Neutrophil (primary cell): ENCODE measurements at regions not wholly inside any gene's neighbourhood (a gene's known extent, or its start where the extent isn't known, plus 50 kb on each side); places are given as distances from the start of the nearest gene placed in this dataset.
"Not testable (repeated sequence)": the region's sequence is repeated elsewhere in the genome, so short reads cannot be mapped to it uniquely, and the experiment has no call there.

Experiments used
- H3K27ac ChIP-seq: fragments of 200-600 bp; sonication (generic); 2 replicates; pipeline ENCODE4 v1.5.1; 2016; ENCODE audit warnings: mild to moderate bottlenecking, moderate library complexity
- H3K27me3 ChIP-seq: fragments of 200-600 bp; sonication (generic); 2 replicates; pipeline ENCODE4 v1.6.0; 2016; ENCODE audit warnings: mild to moderate bottlenecking
- H3K36me3 ChIP-seq: fragments of 200-600 bp; sonication (generic); 2 replicates; pipeline ENCODE4 v1.5.1; 2017
- H3K4me1 ChIP-seq, 2 experiments: fragments of 200-600 bp in 1 of 2; sonication (generic) in 1 of 2; 1 replicate in 1 of 2; 2 replicates in 1 of 2; pipeline versions ENCODE4 v1.5.1 to v1.6.1; 2013 to 2016; ENCODE audit warnings: low read depth in 1 of 2, low read length in 1 of 2, mild to moderate bottlenecking in 1 of 2, moderate library complexity in 1 of 2; ENCODE audit not compliant: control insufficient read depth in 1 of 2, insufficient read depth in 1 of 2
- H3K4me3 ChIP-seq, 2 experiments: fragments of 200-600 bp in 1 of 2; sonication (generic) in 1 of 2; 1 replicate in 1 of 2; 2 replicates in 1 of 2; pipeline ENCODE4 v1.5.1; 2013 to 2016; ENCODE audit warnings: low read depth in 1 of 2, low read length in 1 of 2, mild to moderate bottlenecking in 1 of 2, moderate library complexity in 1 of 2
- H3K9me3 ChIP-seq: fragments of 200-600 bp; sonication (generic); 2 replicates; pipeline ENCODE4 v1.5.1; 2016
- TF ChIP-seq, protein P1 (sequence below): fragments of 200-600 bp; sonication (generic); IDR thresholded peaks from 2 replicates; pipeline ENCODE4 v1.5.1; 2016; ENCODE audit warnings: antibody characterized with exemption

DNA sequence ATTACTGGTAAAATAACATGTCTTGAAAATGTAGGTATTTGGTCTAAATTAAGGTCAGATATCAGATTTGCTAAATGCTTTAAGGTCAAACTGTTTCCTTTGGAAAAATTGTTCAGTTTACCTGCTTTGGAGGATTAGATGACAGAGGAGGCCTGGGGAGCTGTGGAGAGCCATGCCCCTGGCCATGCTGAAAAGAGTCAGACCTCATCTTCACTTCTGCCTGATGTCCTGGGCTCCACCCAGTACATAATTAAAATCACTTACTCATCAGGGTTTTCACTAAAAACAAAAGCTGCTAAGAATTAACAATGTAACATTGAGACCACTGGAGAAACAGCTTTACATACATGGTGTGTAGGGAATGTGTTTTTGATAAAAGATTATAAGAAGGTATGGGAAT lies 60.8 kb upstream of the UNC93A start:
- no peak overlapping the region for H3K4me3 ChIP-seq
- H3K4me1 ChIP-seq, result no peaks in the 10 kb centered on the region
- no peak overlapping the region for H3K27ac ChIP-seq
- TF ChIP-seq, protein P1, sequence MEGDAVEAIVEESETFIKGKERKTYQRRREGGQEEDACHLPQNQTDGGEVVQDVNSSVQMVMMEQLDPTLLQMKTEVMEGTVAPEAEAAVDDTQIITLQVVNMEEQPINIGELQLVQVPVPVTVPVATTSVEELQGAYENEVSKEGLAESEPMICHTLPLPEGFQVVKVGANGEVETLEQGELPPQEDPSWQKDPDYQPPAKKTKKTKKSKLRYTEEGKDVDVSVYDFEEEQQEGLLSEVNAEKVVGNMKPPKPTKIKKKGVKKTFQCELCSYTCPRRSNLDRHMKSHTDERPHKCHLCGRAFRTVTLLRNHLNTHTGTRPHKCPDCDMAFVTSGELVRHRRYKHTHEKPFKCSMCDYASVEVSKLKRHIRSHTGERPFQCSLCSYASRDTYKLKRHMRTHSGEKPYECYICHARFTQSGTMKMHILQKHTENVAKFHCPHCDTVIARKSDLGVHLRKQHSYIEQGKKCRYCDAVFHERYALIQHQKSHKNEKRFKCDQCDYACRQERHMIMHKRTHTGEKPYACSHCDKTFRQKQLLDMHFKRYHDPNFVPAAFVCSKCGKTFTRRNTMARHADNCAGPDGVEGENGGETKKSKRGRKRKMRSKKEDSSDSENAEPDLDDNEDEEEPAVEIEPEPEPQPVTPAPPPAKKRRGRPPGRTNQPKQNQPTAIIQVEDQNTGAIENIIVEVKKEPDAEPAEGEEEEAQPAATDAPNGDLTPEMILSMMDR, result no peak
- H3K27me3 ChIP-seq, result peaks cover 77% of the 10 kb centered on the region
- H3K36me3 ChIP-seq, result no peaks in the 10 kb centered on the region
- no peaks in the 10 kb centered on the region for H3K9me3 ChIP-seq

DNA sequence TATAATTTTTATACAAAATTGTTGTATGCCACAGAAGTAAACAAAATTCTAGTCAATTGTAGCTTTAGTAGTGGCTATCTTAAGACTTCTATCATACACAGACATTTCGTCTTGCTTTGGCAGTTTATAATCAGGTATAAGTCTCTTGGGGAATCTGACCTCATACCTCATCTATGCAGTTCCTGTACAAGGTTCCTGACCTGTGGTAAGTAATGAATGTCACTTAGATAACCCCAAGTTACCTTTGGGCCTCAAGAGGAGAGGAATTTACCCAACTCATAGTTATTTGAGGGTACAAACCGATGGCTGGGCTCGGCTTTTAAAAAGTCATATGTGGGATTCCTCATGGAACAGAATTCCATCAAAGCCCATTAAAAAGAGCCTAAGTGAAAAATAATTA lies 58.8 kb upstream of the UNC93A start:
- Histone ChIP-seq H3K4me3 (no peak overlapping the region), H3K9me3 (no peaks in the 10 kb centered on the region), H3K36me3 (no peaks in the 10 kb centered on the region), H3K27ac (no peak overlapping the region), H3K4me1 (no peaks in the 10 kb centered on the region), H3K27me3 (peaks cover 71% of the 10 kb centered on the region)
- TF ChIP-seq, protein P1, result no peak

- Histone ChIP-seq H3K36me3 (no peaks in the 10 kb centered on the region), H3K9me3 (no peaks in the 10 kb centered on the region), H3K4me3 (no peak overlapping the region), H3K27ac (no peak overlapping the region), H3K4me1 (no peaks in the 10 kb centered on the region), H3K27me3 (peaks cover 69% of the 10 kb centered on the region)
- TF ChIP-seq, protein P1, result no peak
These were observed 57.6 kb upstream of the UNC93A start for GRCh38 chr6:167233490-167233889.

- H3K36me3 ChIP-seq, H3K4me3 ChIP-seq, H3K4me1 ChIP-seq, H3K27ac ChIP-seq, H3K9me3 ChIP-seq: not testable (repeated sequence)
- peaks cover 58% of the 10 kb centered on the region for H3K27me3 ChIP-seq
These were observed 56.5 kb upstream of the UNC93A start for GRCh38 chr6:167234576-167234975.

DNA sequence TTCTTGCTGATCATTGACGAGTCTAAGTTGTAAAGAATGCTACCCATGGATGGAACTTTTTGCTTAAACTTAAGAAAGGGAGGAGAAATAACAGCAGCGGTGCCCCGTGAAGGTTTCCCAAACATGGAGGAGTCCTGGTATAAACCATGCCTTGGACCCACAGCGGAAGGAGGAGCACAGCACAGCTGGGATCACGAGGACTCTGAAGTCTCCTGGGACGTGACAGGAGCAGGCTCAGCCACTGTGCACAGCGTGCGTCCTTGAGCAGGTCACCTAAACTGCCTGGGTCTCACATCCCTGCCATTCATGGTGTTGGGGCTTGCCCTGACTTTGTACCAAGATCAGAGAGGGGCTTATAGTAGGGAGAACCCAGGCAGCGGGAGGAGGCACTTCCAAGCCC lies 56.1 kb upstream of the UNC93A start:
- Histone ChIP-seq H3K4me3 (no peak overlapping the region), H3K27ac (no peak overlapping the region), H3K27me3 (peaks cover 54% of the 10 kb centered on the region), H3K4me1 (no peaks in the 10 kb centered on the region), H3K36me3 (no peaks in the 10 kb centered on the region), H3K9me3 (no peaks in the 10 kb centered on the region)
- TF ChIP-seq, protein P1, result no peak

- Histone ChIP-seq H3K4me3 (no peak overlapping the region), H3K9me3 (no peaks in the 10 kb centered on the region), H3K27me3 (peaks cover 49% of the 10 kb centered on the region), H3K4me1 (no peaks in the 10 kb centered on the region), H3K27ac (no peak overlapping the region), H3K36me3 (no peaks in the 10 kb centered on the region)
- TF ChIP-seq, protein P1, result no peak
These were observed 55.5 kb upstream of the UNC93A start for GRCh38 chr6:167235421-167236238.
